ENCODE measurements at regions not wholly inside any gene's neighbourhood (a gene's known extent, or its start where the extent isn't known, plus 50 kb on each side); places are given as distances from the start of the nearest gene placed in this dataset.

DNA sequence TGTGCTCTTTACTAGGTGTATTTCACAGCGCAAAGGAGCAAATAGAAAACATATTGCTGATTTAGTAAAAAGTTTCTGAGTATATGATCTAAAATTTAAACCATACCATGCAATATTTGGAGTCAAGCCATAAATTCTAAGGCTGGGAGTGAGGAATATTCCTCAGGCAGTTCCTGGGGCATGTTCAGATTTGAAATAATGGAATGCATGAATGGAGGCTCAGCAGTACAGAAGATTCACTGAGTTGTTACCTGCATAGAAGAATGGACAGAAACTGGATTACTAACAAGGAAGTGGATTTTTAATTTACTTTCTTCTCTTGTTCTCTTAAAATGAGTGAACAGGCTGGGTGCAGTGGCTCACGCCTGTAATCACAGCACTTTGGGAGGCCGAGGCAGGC lies 441.0 kb upstream of the MAP2 start:
- TF ChIP-seq CTCF (IDR thresholded peaks at IDR 0.05) = no peak
- Histone ChIP-seq H3K4me3 (ENCODE audit: low read depth, low read length) (no peak overlapping the region), H3K79me2 (no peaks in the 10 kb centered on the region), H3K9me3 (ENCODE audit: control insufficient read depth, low read length) (no peaks in the 10 kb centered on the region), H3K27me3 (ENCODE audit: control insufficient read depth, insufficient read depth, low read length) (no peaks in the 10 kb centered on the region), H3K4me1 (peaks cover 9% of the 10 kb centered on the region), H3K9ac (no peak overlapping the region), H3K36me3 (ENCODE audit: control insufficient read depth, insufficient read depth, low read length) (no peaks in the 10 kb centered on the region), H2AFZ (no peak overlapping the region), H3K27ac (peak overlapping the region; percentile 72), H3K4me2 (ENCODE audit: low read length) (no peak overlapping the region)

DNA sequence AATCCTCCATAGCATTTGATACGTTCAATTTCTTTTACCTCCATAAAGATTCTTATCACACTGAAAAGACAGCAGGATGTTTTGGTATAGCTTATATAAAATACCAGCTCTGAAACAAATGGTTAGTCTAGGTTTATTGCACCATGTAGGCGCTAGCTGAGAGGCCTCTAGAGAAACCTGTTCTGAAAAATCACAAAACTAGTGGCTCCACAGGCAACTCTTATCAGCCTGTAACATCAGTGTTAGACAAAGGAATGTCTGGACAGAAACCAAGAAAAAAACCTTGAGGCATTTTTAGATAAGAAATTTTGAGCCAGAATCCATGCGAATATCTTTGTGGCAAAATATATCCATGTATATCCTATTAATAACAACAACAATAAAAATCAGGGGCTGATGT lies 440.4 kb upstream of the MAP2 start:
- TF ChIP-seq CTCF (IDR thresholded peaks at IDR 0.05) = no peak
- Histone ChIP-seq H3K4me3 (ENCODE audit: low read depth, low read length) (no peak overlapping the region), H3K4me2 (ENCODE audit: low read length) (peak overlapping the region; percentile 35)

DNA sequence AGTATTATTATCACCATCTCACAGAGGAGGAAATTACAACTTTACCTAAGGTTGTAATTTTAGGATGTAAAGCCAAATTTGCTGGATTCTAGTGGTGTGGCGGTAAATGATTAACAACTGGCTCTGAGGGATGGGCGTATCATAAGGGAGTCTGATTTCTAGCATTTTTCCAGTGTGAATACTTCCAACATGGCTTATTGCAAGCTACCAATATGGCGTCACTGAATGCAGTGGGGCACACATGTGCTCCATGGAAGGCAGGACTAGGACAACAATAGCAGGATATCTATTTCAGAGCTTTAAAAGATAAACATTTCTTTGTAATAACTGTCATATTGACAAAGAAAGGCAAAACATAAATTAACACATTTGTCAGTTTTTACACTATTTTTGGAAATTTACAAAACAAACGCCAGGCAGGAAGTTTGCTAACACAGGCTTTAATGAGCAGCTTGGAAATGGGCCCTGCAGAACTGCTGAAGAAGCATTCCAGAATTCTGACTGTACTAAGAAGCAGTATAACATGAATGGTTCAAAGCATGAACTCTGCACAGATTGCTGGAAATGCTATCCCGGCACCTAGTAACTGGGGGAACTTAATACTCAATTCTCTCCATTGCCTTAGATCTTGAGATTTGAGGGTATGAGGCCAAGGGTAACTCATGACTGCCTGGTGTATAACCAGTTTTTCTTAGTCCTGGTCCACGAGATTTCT lies 439.3 kb upstream of the MAP2 start:
- no peaks in the 10 kb centered on the region for H3K79me2 ChIP-seq
- no peaks in the 10 kb centered on the region for H3K36me3 ChIP-seq (ENCODE audit: control insufficient read depth, insufficient read depth, low read length)
- peaks cover 9% of the 10 kb centered on the region for H3K4me1 ChIP-seq
- H2AFZ ChIP-seq = peak overlapping the region; percentile 4
- peak overlapping the region; percentile 72 for H3K27ac ChIP-seq
- no peaks in the 10 kb centered on the region for H3K27me3 ChIP-seq (ENCODE audit: control insufficient read depth, insufficient read depth, low read length)
- H3K9me3 ChIP-seq (ENCODE audit: control insufficient read depth, low read length) = no peaks in the 10 kb centered on the region
- H3K9ac ChIP-seq = no peak overlapping the region
- H3K4me2 ChIP-seq (ENCODE audit: low read length) = peak overlapping the region; percentile 35
- H3K4me3 ChIP-seq (ENCODE audit: low read depth, low read length) = peak overlapping the region; percentile 7
- no peak for TF ChIP-seq CTCF (IDR thresholded peaks at IDR 0.05)

More for the DNA sequence above, 440.4 kb upstream of the MAP2 start:
- Histone ChIP-seq H3K27me3 (ENCODE audit: control insufficient read depth, insufficient read depth, low read length) (no peaks in the 10 kb centered on the region), H3K9me3 (ENCODE audit: control insufficient read depth, low read length) (no peaks in the 10 kb centered on the region), H3K79me2 (no peaks in the 10 kb centered on the region), H3K9ac (no peak overlapping the region), H3K4me1 (peaks cover 9% of the 10 kb centered on the region), H2AFZ (peak overlapping the region; percentile 19), H3K36me3 (ENCODE audit: control insufficient read depth, insufficient read depth, low read length) (no peaks in the 10 kb centered on the region), H3K27ac (peak overlapping the region; percentile 72)

GRCh38 chr2:208985644-208986043 lies 438.2 kb upstream of the MAP2 start:
- Histone ChIP-seq H3K79me2 (no peaks in the 10 kb centered on the region), H3K9me3 (ENCODE audit: control insufficient read depth, low read length) (no peaks in the 10 kb centered on the region), H3K36me3 (ENCODE audit: control insufficient read depth, insufficient read depth, low read length) (no peaks in the 10 kb centered on the region), H3K9ac (no peak overlapping the region), H3K4me1 (peaks cover 9% of the 10 kb centered on the region), H3K27ac (peak overlapping the region; percentile 72), H2AFZ (peak overlapping the region; percentile 10), H3K4me3 (ENCODE audit: low read depth, low read length) (no peak overlapping the region), H3K27me3 (ENCODE audit: control insufficient read depth, insufficient read depth, low read length) (no peaks in the 10 kb centered on the region), H3K4me2 (ENCODE audit: low read length) (no peak overlapping the region)
- TF ChIP-seq CTCF (IDR thresholded peaks at IDR 0.05) = no peak

GRCh38 chr2:208990716-208991115 lies 433.1 kb upstream of the MAP2 start:
- H3K36me3 ChIP-seq (ENCODE audit: control insufficient read depth, insufficient read depth, low read length) = no peaks in the 10 kb centered on the region
- TF ChIP-seq CTCF (IDR thresholded peaks at IDR 0.05) = no peak
- no peak overlapping the region for H3K27ac ChIP-seq
- no peak overlapping the region for H3K4me3 ChIP-seq (ENCODE audit: low read depth, low read length)
- H3K4me1 ChIP-seq = no peaks in the 10 kb centered on the region
- no peak overlapping the region for H3K4me2 ChIP-seq (ENCODE audit: low read length)
- H3K79me2 ChIP-seq = no peaks in the 10 kb centered on the region
- H3K9me3 ChIP-seq (ENCODE audit: control insufficient read depth, low read length) = no peaks in the 10 kb centered on the region
- H2AFZ ChIP-seq = no peak overlapping the region
- H3K27me3 ChIP-seq (ENCODE audit: control insufficient read depth, insufficient read depth, low read length) = no peaks in the 10 kb centered on the region
- H3K9ac ChIP-seq = no peak overlapping the region
